Upper lobe of left lung (tissue), 6 donors: ENCODE measurements at regions not wholly inside any gene's neighbourhood (a gene's known extent, or its start where the extent isn't known, plus 50 kb on each side); places are given as distances from the start of the nearest gene placed in this dataset.

Experiments
- ATAC-seq, 2 donors: fragments of 200-7000 bp; cut with Tn5 transposase; one replicate each; pipeline ENCODE4 v1.9.1; 2022; ENCODE audit warnings: mild to moderate bottlenecking in 2 of 2, moderate library complexity in 2 of 2; ENCODE audit not compliant: low FRiP score in 2 of 2
- DNase-seq, 2 donors: peaks; one replicate each; pipeline ENCODE4 v3.0.0-alpha.2; 2019 to 2020
- H3K27ac ChIP-seq, 4 donors: fragments of 200-600 bp; sonication (generic); one replicate each; pipeline ENCODE4 v1.5.1; 2016 to 2019
- H3K27me3 ChIP-seq, 4 donors: fragments of 200-600 bp; sonication (generic); one replicate each; pipeline ENCODE4 v1.5.1; 2017 to 2019
- H3K36me3 ChIP-seq, 4 donors: fragments of 200-600 bp; sonication (generic); one replicate each; pipeline ENCODE4 v1.5.1; 2016 to 2019
- H3K4me1 ChIP-seq, 4 donors: fragments of 200-600 bp; sonication (generic); one replicate each; pipeline ENCODE4 v1.5.1; 2018 to 2019
- H3K4me3 ChIP-seq, 4 donors: fragments of 200-600 bp; sonication (generic); one replicate each; pipeline ENCODE4 v1.5.1; 2017 to 2019; ENCODE audit warnings: mild to moderate bottlenecking in 2 of 4, moderate library complexity in 1 of 4
- H3K9me3 ChIP-seq, 4 donors: fragments of 200-600 bp; sonication (generic); one replicate each; pipeline ENCODE4 v1.5.1; 2018 to 2019
- EP300 ChIP-seq, 4 donors: sonication (generic); formaldehyde crosslinking; IDR thresholded peaks; one replicate each; pipeline ENCODE4 v1.5.1; 2017; ENCODE audit warnings: antibody characterized with exemption in 4 of 4, control low read depth in 2 of 4
- POLR2A ChIP-seq, 4 donors: fragments of 450-650 bp; IDR thresholded peaks; one replicate each; pipeline ENCODE4 v1.5.1; 2016 to 2017; ENCODE audit warnings: antibody characterized with exemption in 4 of 4, mild to moderate bottlenecking in 2 of 4
- POLR2AphosphoS5 ChIP-seq, 2 donors: sonication (generic); formaldehyde crosslinking; IDR thresholded peaks; one replicate each; pipeline ENCODE4 v1.5.1; 2017; ENCODE audit warnings: antibody characterized with exemption in 2 of 2
- WGBS, 2 donors: methylation state at CpG; one replicate each; pipeline ENCODE4 v1.1.5; 2017 to 2018; 5-methylcytosine and 5-hydroxymethylcytosine counted together
- TF ChIP-seq, protein P1 (sequence below), 6 experiments: fragments of 450-650 bp in 4 of 6; fragments of 200-600 bp in 2 of 6; sonication (generic) in 2 of 6; IDR thresholded peaks; one replicate each; pipeline ENCODE4 v1.5.1; 2016 to 2019; ENCODE audit warnings: antibody characterized with exemption in 6 of 6
- donor health status: DM: no; HTN: no; CAD: no; lungs with moderate emphysema.
- donor health status: DM: no; HTN: yes; CAD: no; lungs with severe emphysema.

DNA sequence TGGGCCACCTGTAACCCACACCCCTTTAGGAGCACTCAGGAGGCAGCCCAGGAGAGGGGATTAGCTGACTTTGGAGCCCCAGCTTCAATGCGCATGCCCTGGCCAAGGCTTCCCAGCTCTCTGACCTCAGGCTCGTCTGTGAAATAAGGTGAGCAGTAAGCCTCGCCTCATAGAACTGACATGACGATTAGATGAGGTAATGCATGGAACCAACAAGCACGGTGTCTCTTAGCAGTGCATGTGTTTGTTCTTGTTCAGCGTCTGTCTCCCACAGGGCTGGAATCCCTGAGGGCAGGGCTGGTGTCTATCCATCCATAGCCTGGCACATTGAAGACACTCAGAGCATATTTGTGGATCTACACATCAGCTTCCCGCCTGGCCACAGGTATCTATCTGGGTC is 415.4 kb downstream of the MN1 start:
- TF ChIP-seq, protein P1, sequence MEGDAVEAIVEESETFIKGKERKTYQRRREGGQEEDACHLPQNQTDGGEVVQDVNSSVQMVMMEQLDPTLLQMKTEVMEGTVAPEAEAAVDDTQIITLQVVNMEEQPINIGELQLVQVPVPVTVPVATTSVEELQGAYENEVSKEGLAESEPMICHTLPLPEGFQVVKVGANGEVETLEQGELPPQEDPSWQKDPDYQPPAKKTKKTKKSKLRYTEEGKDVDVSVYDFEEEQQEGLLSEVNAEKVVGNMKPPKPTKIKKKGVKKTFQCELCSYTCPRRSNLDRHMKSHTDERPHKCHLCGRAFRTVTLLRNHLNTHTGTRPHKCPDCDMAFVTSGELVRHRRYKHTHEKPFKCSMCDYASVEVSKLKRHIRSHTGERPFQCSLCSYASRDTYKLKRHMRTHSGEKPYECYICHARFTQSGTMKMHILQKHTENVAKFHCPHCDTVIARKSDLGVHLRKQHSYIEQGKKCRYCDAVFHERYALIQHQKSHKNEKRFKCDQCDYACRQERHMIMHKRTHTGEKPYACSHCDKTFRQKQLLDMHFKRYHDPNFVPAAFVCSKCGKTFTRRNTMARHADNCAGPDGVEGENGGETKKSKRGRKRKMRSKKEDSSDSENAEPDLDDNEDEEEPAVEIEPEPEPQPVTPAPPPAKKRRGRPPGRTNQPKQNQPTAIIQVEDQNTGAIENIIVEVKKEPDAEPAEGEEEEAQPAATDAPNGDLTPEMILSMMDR (IDR thresholded peaks at IDR 0.05), result no peak
- TF ChIP-seq POLR2A (IDR thresholded peaks at IDR 0.05) (no peak), POLR2AphosphoS5 (IDR thresholded peaks at IDR 0.05) (no peak), EP300 (IDR thresholded peaks at IDR 0.05) (no peak)
- no peak overlapping the region for H3K27ac ChIP-seq
- H3K4me3 ChIP-seq, result no peak overlapping the region
- DNase-seq (no peak), ATAC-seq (no peak)
- H3K4me1 ChIP-seq, result no peaks in the 10 kb centered on the region
- no peaks in the 10 kb centered on the region for H3K9me3 ChIP-seq
- no peaks in the 10 kb centered on the region for H3K36me3 ChIP-seq
- 69 to 84% methylated on average over 7 of the region's 7 CpGs for WGBS, 2 donors
- H3K27me3 ChIP-seq, result no peaks in the 10 kb centered on the region

DNA sequence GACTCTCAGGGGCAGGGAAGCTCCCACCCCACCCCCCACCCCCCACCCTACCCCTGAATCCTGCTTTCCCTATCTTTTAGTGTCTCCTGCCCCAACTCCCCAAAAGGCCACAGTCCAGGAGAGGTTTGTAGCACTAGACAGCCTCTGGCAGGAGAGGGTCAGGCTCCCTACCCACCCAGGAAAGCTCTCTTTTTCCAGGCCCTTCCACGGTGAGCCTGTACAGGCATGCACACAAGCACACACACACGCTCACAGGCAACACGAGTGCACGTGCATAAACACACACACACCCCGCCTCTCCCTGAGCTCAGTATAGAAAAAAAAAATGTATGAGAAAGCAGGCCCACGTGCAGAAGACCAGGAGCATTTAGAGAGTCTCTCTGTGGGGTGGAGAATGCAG is 414.0 kb downstream of the MN1 start:
- Histone ChIP-seq H3K4me3 (no peak overlapping the region), H3K27ac (no peak overlapping the region), H3K4me1 (no peaks in the 10 kb centered on the region), H3K36me3 (no peaks in the 10 kb centered on the region), H3K9me3 (no peaks in the 10 kb centered on the region), H3K27me3 (no peaks in the 10 kb centered on the region)
- DNase-seq, result no peak
- WGBS, 2 donors, result 58 to 63% methylated on average over 6 of the region's 6 CpGs
- no peak for ATAC-seq
- TF ChIP-seq EP300 (IDR thresholded peaks at IDR 0.05) (no peak), POLR2A (IDR thresholded peaks at IDR 0.05) (no peak), POLR2AphosphoS5 (IDR thresholded peaks at IDR 0.05) (no peak)
- TF ChIP-seq, protein P1 (IDR thresholded peaks at IDR 0.05), result no peak

DNA sequence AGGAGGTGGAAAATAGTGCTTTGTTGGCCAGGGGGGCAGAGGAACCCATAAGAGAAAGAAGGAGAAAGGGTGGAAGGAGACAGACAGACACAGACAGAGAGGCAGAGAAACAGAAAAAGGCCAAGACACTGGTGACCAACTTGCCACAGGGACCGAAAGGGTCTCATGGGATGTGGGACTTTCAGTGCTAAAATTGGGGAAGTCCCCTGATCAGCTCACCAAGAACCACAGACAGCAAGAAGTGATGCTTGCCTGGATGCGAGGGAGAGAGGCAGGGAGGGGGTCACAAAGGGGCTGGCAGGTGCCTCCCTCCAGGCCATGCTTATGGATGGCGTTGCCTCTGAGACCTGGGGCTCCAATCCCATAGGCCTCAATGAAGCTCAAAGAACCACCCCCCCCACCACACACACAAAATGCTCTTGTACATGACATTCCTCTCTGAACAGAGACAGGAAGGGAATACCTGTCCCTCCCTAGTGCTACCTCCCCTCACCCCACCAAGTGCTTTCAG is 413.4 kb downstream of the MN1 start:
- H3K36me3 ChIP-seq, result no peaks in the 10 kb centered on the region
- no peak for ATAC-seq
- H3K9me3 ChIP-seq, result no peaks in the 10 kb centered on the region
- H3K4me1 ChIP-seq, result no peaks in the 10 kb centered on the region
- H3K27me3 ChIP-seq, result no peaks in the 10 kb centered on the region
- no peak for DNase-seq
- no peak overlapping the region for H3K4me3 ChIP-seq
- TF ChIP-seq POLR2A (IDR thresholded peaks at IDR 0.05) (no peak), POLR2AphosphoS5 (IDR thresholded peaks at IDR 0.05) (no peak), EP300 (IDR thresholded peaks at IDR 0.05) (no peak)
- TF ChIP-seq, protein P1 (IDR thresholded peaks at IDR 0.05), result no peak
- WGBS, 2 donors, result 73 to 78% methylated on average over 3 of the region's 3 CpGs
- no peak overlapping the region for H3K27ac ChIP-seq

DNA sequence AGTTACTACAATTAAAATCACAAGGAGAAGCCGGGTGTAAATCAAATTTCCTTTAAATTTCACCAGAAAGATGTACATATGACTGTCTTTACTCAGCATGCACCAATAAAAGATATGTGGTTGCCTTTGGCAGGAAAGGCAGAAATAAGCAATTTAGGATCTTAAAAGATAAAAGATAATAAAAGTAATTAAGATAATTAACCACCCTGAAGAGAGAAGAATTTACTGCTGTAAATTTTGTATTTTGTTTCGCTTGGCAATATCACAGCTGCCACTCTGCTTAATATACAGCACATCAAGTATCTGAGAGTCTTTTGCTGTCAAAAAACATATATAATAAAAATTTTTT is 411.9 kb downstream of the MN1 start:
- WGBS, 2 donors, result 82 to 94% methylated on average over 2 of the region's 2 CpGs

More for the DNA sequence above, 411.9 kb downstream of the MN1 start:
- ATAC-seq (no peak), DNase-seq (no peak)
- Histone ChIP-seq H3K4me3 (no peak overlapping the region), H3K9me3 (no peaks in the 10 kb centered on the region), H3K36me3 (no peaks in the 10 kb centered on the region), H3K4me1 (no peaks in the 10 kb centered on the region), H3K27ac (no peak overlapping the region), H3K27me3 (no peaks in the 10 kb centered on the region)
- TF ChIP-seq POLR2AphosphoS5 (IDR thresholded peaks at IDR 0.05) (no peak), POLR2A (IDR thresholded peaks at IDR 0.05) (no peak), EP300 (IDR thresholded peaks at IDR 0.05) (no peak)
- TF ChIP-seq, protein P1 (IDR thresholded peaks at IDR 0.05), result no peak
